OCI-LY3 (cell line): ENCODE measurements at regions not wholly inside any gene's neighbourhood (a gene's known extent, or its start where the extent isn't known, plus 50 kb on each side); places are given as distances from the start of the nearest gene placed in this dataset.
"Not testable (repeated sequence)": the region's sequence is repeated elsewhere in the genome, so short reads cannot be mapped to it uniquely, and the experiment has no call there.

Experiments used
- H2AFZ ChIP-seq: fragments of 200-600, 300-600 bp; shearing (Covaris generic); 2 replicates; pipeline ENCODE4 v1.6.0; 2014; ENCODE audit warnings: antibody characterized with exemption, low read depth, low read length
- H3K27ac ChIP-seq: fragments of 200-600, 300-600 bp; sonication (generic); 2 replicates; pipeline ENCODE4 v1.5.1; 2014; ENCODE audit warnings: mild to moderate bottlenecking, low read length, moderate library complexity, mixed read lengths
- H3K27me3 ChIP-seq: fragments of 200-600, 300-600 bp; sonication (generic); 2 replicates; pipeline ENCODE4 v1.6.1; 2014; ENCODE audit warnings: low read depth, low read length, mixed read lengths
- H3K36me3 ChIP-seq: fragments of 200-600, 300-600 bp; sonication (generic); replicated peaks from 2 replicates; pipeline ENCODE3; 2014; ENCODE audit warnings: low read depth, low read length, mixed read lengths
- H3K4me1 ChIP-seq: fragments of 300-600, 200-600 bp; sonication (generic); 2 replicates; pipeline ENCODE4 v1.6.1; 2014; ENCODE audit warnings: low read length, mixed read lengths
- H3K4me2 ChIP-seq: fragments of 200-600, 300-600 bp; sonication (generic); 2 replicates; pipeline ENCODE4 v1.6.1; 2014; ENCODE audit warnings: low read length, mixed read lengths
- H3K4me3 ChIP-seq: fragments of 300-600, 200-600 bp; sonication (generic); 2 replicates; pipeline ENCODE4 v1.5.1; 2014; ENCODE audit warnings: antibody characterized with exemption, mild to moderate bottlenecking, low read length, moderate library complexity
- H3K79me2 ChIP-seq: fragments of 300-600, 200-600 bp; shearing (Covaris generic); 2 replicates; pipeline ENCODE4 v1.6.1; 2014; ENCODE audit warnings: mild to moderate bottlenecking, low read length, mixed read lengths
- H3K9ac ChIP-seq: fragments of 300-600, 200-600 bp; shearing (Covaris generic); 2 replicates; pipeline ENCODE4 v1.6.0; 2014; ENCODE audit warnings: mild to moderate bottlenecking, low read length, moderate library complexity
- H3K9me3 ChIP-seq: fragments of 200-600, 300-600 bp; shearing (Covaris generic); 2 replicates; pipeline ENCODE4 v1.6.1; 2014; ENCODE audit warnings: low read length, mixed read lengths; ENCODE audit not compliant: insufficient read depth
- H4K20me1 ChIP-seq: fragments of 200-600, 300-600 bp; sonication (generic); 2 replicates; pipeline ENCODE4 v1.6.1; 2016; ENCODE audit warnings: low read length, mixed read lengths; ENCODE audit not compliant: insufficient read depth
- EZH2phosphoT487 ChIP-seq: fragments of 200-600 bp; shearing (Covaris generic); IDR thresholded peaks from 2 replicates; pipeline ENCODE4 v1.6.1; 2018; ENCODE audit warnings: antibody characterized with exemption, mixed run types, low read depth
- TF ChIP-seq, protein P1 (sequence below): fragments of 200-600, 300-600 bp; sonication (generic); IDR thresholded peaks from 2 replicates; pipeline ENCODE4 v1.5.1; 2014; ENCODE audit warnings: antibody characterized with exemption, low read length, low read depth

DNA sequence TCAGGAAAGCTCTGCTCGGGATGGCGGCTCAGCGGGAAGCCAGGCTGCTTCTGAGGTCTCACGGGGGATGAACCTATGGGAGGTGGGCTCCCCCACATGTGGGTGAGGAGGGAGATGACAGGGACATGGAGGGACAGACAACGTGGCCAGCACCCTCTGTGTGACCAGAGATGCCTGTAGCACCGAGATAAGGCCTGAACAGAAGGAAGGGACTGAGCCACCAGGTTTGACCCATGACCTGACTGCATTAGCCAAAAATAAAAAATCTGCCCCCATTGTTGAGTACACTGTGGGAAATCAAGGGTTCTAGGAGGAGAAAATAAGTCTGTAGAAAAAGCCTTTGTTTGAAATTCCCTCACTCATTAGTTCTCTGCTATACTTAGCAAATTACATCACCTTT, 105.7 kb downstream of the RNASET2 start:
- H2AFZ ChIP-seq = no peak overlapping the region
- no peaks in the 10 kb centered on the region for H3K9me3 ChIP-seq
- no peak overlapping the region for H3K4me2 ChIP-seq
- H3K27ac ChIP-seq = no peak overlapping the region
- H3K4me1 ChIP-seq = peaks cover 16% of the 10 kb centered on the region
- H3K27me3 ChIP-seq = peaks cover 3% of the 10 kb centered on the region; the same call in 1 of the 2 replicates
- no peak overlapping the region for H3K9ac ChIP-seq
- H3K36me3 ChIP-seq = no peaks in the 10 kb centered on the region
- TF ChIP-seq, protein P1, sequence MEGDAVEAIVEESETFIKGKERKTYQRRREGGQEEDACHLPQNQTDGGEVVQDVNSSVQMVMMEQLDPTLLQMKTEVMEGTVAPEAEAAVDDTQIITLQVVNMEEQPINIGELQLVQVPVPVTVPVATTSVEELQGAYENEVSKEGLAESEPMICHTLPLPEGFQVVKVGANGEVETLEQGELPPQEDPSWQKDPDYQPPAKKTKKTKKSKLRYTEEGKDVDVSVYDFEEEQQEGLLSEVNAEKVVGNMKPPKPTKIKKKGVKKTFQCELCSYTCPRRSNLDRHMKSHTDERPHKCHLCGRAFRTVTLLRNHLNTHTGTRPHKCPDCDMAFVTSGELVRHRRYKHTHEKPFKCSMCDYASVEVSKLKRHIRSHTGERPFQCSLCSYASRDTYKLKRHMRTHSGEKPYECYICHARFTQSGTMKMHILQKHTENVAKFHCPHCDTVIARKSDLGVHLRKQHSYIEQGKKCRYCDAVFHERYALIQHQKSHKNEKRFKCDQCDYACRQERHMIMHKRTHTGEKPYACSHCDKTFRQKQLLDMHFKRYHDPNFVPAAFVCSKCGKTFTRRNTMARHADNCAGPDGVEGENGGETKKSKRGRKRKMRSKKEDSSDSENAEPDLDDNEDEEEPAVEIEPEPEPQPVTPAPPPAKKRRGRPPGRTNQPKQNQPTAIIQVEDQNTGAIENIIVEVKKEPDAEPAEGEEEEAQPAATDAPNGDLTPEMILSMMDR = no peak
- no peak for TF ChIP-seq EZH2phosphoT487
- no peaks in the 10 kb centered on the region for H3K79me2 ChIP-seq
- H3K4me3 ChIP-seq = no peak overlapping the region
- no peaks in the 10 kb centered on the region for H4K20me1 ChIP-seq

DNA sequence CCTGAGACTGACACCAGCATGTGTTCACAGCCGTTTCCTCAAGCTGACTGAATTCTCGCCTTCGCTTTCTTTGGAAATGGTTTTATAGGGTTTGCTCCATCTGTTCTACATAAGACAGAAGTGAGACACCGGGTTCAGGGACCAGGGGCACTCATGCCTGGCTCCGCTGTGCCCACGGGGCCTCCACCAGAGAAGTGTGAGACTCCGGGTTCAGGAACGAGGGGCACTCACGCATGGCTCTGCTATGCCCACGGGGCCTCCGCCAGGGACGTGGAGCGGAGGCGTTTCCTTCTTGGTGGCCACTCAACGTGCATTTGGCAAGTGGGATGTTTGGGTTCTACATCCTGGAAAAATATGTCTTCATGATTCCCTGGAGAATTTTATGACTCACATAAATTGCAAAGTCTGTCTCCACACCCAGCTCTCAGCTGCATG, 106.6 kb downstream of the RNASET2 start:
- Histone ChIP-seq H3K9me3 (no peaks in the 10 kb centered on the region), H3K79me2 (no peaks in the 10 kb centered on the region), H3K4me1 (peaks cover 16% of the 10 kb centered on the region), H3K27me3 (peaks cover 3% of the 10 kb centered on the region; the same call in 1 of the 2 replicates), H3K9ac (no peak overlapping the region), H4K20me1 (no peaks in the 10 kb centered on the region), H3K36me3 (no peaks in the 10 kb centered on the region), H3K4me3 (no peak overlapping the region), H2AFZ (no peak overlapping the region), H3K27ac (no peak overlapping the region), H3K4me2 (peak overlapping the region; percentile 49)
- no peak for TF ChIP-seq EZH2phosphoT487
- TF ChIP-seq, protein P1 = no peak

DNA sequence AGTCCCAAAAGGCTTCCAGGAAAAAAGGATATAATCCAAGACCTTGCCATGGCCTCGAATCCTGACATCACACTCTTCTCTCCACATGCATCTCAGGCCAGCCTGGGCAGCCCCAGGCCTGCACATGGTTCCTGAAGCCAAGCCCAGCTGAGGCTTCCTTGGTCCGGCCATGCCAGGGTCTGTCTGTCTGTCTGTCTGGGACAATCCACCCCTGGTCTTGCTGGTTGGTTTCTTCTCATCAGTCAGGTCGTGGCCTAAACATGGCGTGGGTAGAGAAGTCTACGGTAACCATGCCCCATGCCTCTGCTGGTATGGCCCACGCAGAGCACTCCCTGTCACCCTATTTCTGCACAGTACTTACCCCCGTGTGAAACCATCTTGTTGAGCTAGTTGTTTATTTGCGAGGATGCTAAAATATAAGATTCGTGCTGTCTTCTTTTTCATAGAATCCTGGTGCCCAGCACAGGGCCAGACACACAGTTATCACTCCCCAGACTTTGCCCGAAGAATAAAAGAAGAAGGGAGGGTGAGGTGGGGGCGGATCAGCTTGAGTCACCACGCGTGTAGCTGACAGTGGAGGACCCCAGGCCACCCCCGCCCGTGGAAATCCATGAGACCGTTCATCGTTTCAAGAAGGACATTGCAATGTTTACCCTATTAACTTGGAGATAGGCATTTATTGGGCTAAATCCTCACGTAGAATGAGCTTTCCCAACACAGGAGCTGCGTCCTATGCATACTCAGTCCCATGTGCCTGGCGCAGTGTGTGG, 107.2 kb downstream of the RNASET2 start:
- Histone ChIP-seq H3K4me1 (peaks cover 16% of the 10 kb centered on the region), H3K4me3 (no peak overlapping the region), H3K9me3 (no peaks in the 10 kb centered on the region), H3K27me3 (peaks cover 3% of the 10 kb centered on the region; the same call in 1 of the 2 replicates), H3K9ac (no peak overlapping the region), H3K27ac (no peak overlapping the region), H4K20me1 (no peaks in the 10 kb centered on the region), H2AFZ (no peak overlapping the region), H3K36me3 (no peaks in the 10 kb centered on the region), H3K4me2 (peak overlapping the region; percentile 49), H3K79me2 (no peaks in the 10 kb centered on the region)
- no peak for TF ChIP-seq EZH2phosphoT487
- TF ChIP-seq, protein P1 = no peak

DNA sequence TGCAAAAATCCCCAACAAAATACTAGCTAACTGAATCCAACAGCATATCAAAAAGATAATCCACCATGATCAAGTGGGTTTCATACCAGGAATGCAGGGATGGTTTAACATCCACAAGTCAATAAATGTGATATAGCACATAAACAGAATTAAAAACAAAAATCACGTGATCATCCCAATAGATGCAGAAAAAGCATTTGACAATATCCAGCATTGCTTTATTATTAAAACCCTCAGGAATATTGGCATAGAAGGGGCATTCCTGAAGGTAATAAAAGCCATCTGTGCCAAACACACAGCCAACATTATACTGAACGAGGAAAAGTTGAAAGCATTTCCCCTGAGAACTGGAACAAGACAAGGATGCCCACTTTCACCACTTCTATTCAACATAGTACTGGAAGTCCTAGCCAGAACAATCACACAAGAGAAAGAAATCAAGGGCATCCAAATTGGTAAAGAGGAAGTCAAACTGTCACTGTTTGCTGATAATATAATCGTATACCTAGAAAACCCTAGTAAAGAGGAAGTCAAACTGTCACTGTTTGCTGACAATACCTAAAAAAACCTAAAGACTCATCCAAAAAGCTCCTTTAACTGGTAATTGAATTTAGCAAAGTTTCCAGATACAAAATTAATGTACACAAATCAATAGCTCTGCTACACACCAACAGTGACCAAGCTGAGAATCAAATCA, 109.8 kb downstream of the RNASET2 start:
- H3K4me1 ChIP-seq = peaks cover 16% of the 10 kb centered on the region
- H3K36me3 ChIP-seq, H3K27ac ChIP-seq, H2AFZ ChIP-seq, H3K9ac ChIP-seq, H3K79me2 ChIP-seq, H3K4me3 ChIP-seq, H4K20me1 ChIP-seq, H3K9me3 ChIP-seq, H3K27me3 ChIP-seq, H3K4me2 ChIP-seq: not testable (repeated sequence)
